Keratinocyte (primary cell): ENCODE measurements at regions not wholly inside any gene's neighbourhood (a gene's known extent, or its start where the extent isn't known, plus 50 kb on each side); places are given as distances from the start of the nearest gene placed in this dataset.

Source experiments
- DNase-seq: peaks from one replicate; pipeline ENCODE4 v3.0.0-alpha.2; 2011; ENCODE audit warnings: low read depth, missing footprints, low spot score
- FAIRE-seq: peaks from 2 replicates; lab custom pipeline; 2011; peaks lifted over from hg19 to GRCh38; lab: Jason Lieb, UNC
- H2AFZ ChIP-seq: 2 replicates; pipeline ENCODE4 v1.6.0; 2012; ENCODE audit warnings: low read length, control low read depth, inconsistent platforms; ENCODE audit not compliant: control insufficient read depth
- H3K27ac ChIP-seq: 2 replicates; pipeline ENCODE4 v1.5.1; 2011; ENCODE audit warnings: low read length; ENCODE audit not compliant: control insufficient read depth, insufficient read depth
- H3K27me3 ChIP-seq: 3 replicates; pipeline ENCODE4 v1.6.0; 2011; ENCODE audit warnings: low read length; ENCODE audit not compliant: control insufficient read depth, insufficient read depth; ENCODE audit errors: extremely low read depth
- H3K36me3 ChIP-seq, 2 experiments: 2 replicates in 1 of 2; 3 replicates in 1 of 2; pipeline ENCODE4 v1.5.1; 2011; ENCODE audit warnings: low read length in 2 of 2, mild to moderate bottlenecking in 1 of 2; ENCODE audit not compliant: control insufficient read depth in 2 of 2, insufficient read depth in 2 of 2; ENCODE audit errors: extremely low read depth in 1 of 2
- H3K4me1 ChIP-seq: 3 replicates; pipeline ENCODE4 v1.5.1; 2011; ENCODE audit warnings: low read length; ENCODE audit not compliant: control insufficient read depth, insufficient read depth; ENCODE audit errors: extremely low read depth
- H3K4me2 ChIP-seq: 3 replicates; pipeline ENCODE4 v1.6.0; 2011; ENCODE audit warnings: low read depth, low read length; ENCODE audit not compliant: control insufficient read depth, insufficient read depth; ENCODE audit errors: extremely low read depth
- H3K4me3 ChIP-seq, 3 experiments: fragments of 200-600 bp in 1 of 3; sonication (generic) in 1 of 3; 2 replicates in 2 of 3; 3 replicates in 1 of 3; pipeline ENCODE4 v1.5.1; 2011 to 2016; ENCODE audit warnings: low read length in 3 of 3, mild to moderate bottlenecking in 3 of 3, control low read depth in 2 of 3, inconsistent platforms in 1 of 3, low read depth in 1 of 3, mixed read lengths in 1 of 3, mixed run types in 1 of 3, moderate library complexity in 1 of 3; ENCODE audit not compliant: control insufficient read depth in 2 of 3, insufficient read depth in 2 of 3; ENCODE audit errors: extremely low read depth in 1 of 3
- H3K79me2 ChIP-seq: 2 replicates; pipeline ENCODE4 v1.6.0; 2012; ENCODE audit warnings: low read length; ENCODE audit not compliant: control insufficient read depth, insufficient read depth
- H3K9ac ChIP-seq: 3 replicates; pipeline ENCODE4 v1.6.0; 2011; ENCODE audit warnings: low read length; ENCODE audit not compliant: control insufficient read depth, insufficient read depth; ENCODE audit errors: extremely low read depth
- H3K9me1 ChIP-seq: 3 replicates; pipeline ENCODE4 v1.6.0; 2011; ENCODE audit warnings: low read length; ENCODE audit not compliant: control insufficient read depth, insufficient read depth; ENCODE audit errors: extremely low read depth
- H3K9me3 ChIP-seq: 2 replicates; pipeline ENCODE4 v1.5.1; 2012; ENCODE audit warnings: low read depth, low read length; ENCODE audit not compliant: control insufficient read depth
- H4K20me1 ChIP-seq: 3 replicates; pipeline ENCODE4 v1.6.0; 2011; ENCODE audit warnings: low read length; ENCODE audit not compliant: control insufficient read depth, insufficient read depth; ENCODE audit errors: extremely low read depth
- CTCF ChIP-seq, 3 experiments: IDR thresholded peaks in 1 of 3; conservative IDR thresholded peaks in 1 of 3; optimal IDR thresholded peaks in 1 of 3; 2 replicates in 2 of 3; 3 replicates in 1 of 3; pipeline versions ENCODE3 to v1.5.1; 2011; ENCODE audit warnings: low read length in 3 of 3, mild to moderate bottlenecking in 3 of 3, moderate library complexity in 2 of 3, control low read depth in 1 of 3, inconsistent platforms in 1 of 3; ENCODE audit not compliant: insufficient read depth in 2 of 3; ENCODE audit errors: extremely low read depth in 1 of 3
- EZH2 ChIP-seq: IDR thresholded peaks from one replicate; pipeline ENCODE4 v1.6.1; 2012; ENCODE audit warnings: inconsistent platforms, mild to moderate bottlenecking, low read length, moderate library complexity
- dilution Hi-C: fragments of 300-500 bp; cut with MboI; formaldehyde crosslinking; loops from one replicate; pipeline ENCODE4 v1.7.0; 2020; ENCODE audit warnings: low sequenced_read_pairs; ENCODE audit not compliant: extremely low pct_ligation_motif_present

- no peak for DNase-seq
- H2AFZ ChIP-seq, result no peak overlapping the region
- no peaks in the 10 kb centered on the region for H4K20me1 ChIP-seq
- no peak overlapping the region for H3K9ac ChIP-seq
- no peak overlapping the region for H3K27ac ChIP-seq
- H3K9me1 ChIP-seq, result no peaks in the 10 kb centered on the region
- TF ChIP-seq EZH2 (no peak), CTCF (optimal IDR thresholded peaks at IDR 0.05 in 1 of 3, IDR thresholded peaks at IDR 0.05 in 1 of 3, conservative IDR thresholded peaks at IDR 0.05 in 1 of 3; ENCODE audit: extremely low read depth in 1 of 3, insufficient read depth in 2 of 3, low read length in 3 of 3) (no peak)
- no peak overlapping the region for H3K4me2 ChIP-seq
- no peaks in the 10 kb centered on the region for H3K4me1 ChIP-seq
- H3K27me3 ChIP-seq, result no peaks in the 10 kb centered on the region
- FAIRE-seq, result no peak
- no peak overlapping the region for H3K4me3 ChIP-seq
- H3K79me2 ChIP-seq, result no peaks in the 10 kb centered on the region
- no peaks in the 10 kb centered on the region for H3K9me3 ChIP-seq
- dilution Hi-C loops, result no loop called here
- no peaks in the 10 kb centered on the region for H3K36me3 ChIP-seq
Observed at GRCh38 chr2:16373341-16373740, 292.3 kb downstream of the CYRIA start.

DNA sequence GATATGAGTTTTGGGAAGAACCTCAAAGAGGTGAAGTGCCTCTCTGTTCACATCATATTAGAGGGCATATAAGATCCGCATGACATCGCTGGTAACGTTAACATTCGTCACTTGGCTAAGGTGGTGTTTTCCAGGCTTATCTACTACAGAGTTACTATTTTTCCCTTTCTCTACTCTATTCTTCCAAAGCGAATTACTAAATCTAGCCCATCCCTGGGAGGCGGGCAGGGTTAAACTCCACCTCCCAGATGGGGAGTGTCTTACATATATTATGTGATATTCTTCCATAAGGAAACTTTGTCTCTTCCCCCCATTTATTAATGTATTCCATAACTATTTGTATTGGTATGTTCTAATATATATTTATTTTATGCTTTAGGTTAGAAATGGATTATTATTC lies 293.9 kb downstream of the CYRIA start:
- no peak for FAIRE-seq
- Histone ChIP-seq H3K4me1 (no peaks in the 10 kb centered on the region), H3K27ac (no peak overlapping the region), H3K9ac (no peak overlapping the region), H3K79me2 (no peaks in the 10 kb centered on the region), H2AFZ (no peak overlapping the region), H3K4me3 (no peak overlapping the region), H3K9me1 (no peaks in the 10 kb centered on the region), H3K36me3 (no peaks in the 10 kb centered on the region), H3K4me2 (no peak overlapping the region), H4K20me1 (no peaks in the 10 kb centered on the region), H3K27me3 (no peaks in the 10 kb centered on the region), H3K9me3 (no peaks in the 10 kb centered on the region)
- DNase-seq, result no peak
- dilution Hi-C loops, result no loop called here
- no peak for TF ChIP-seq EZH2
- TF ChIP-seq CTCF (optimal IDR thresholded peaks at IDR 0.05 in 1 of 3, IDR thresholded peaks at IDR 0.05 in 1 of 3, conservative IDR thresholded peaks at IDR 0.05 in 1 of 3; ENCODE audit: extremely low read depth in 1 of 3, insufficient read depth in 2 of 3, low read length in 3 of 3), result no peak
